Suprapubic skin (tissue), 4 donors: ENCODE measurements at regions not wholly inside any gene's neighbourhood (a gene's known extent, or its start where the extent isn't known, plus 50 kb on each side); places are given as distances from the start of the nearest gene placed in this dataset.
"Not testable (repeated sequence)": the region's sequence is repeated elsewhere in the genome, so short reads cannot be mapped to it uniquely, and the experiment has no call there.

Source experiments
- DNase-seq, 2 donors: peaks; one replicate each; pipeline ENCODE4 v3.0.0-alpha.2; 2019; ENCODE audit warnings: low spot score in 2 of 2
- H3K27ac ChIP-seq: fragments of 200-600 bp; sonication (generic); one replicate; pipeline ENCODE4 v1.5.1; 2019
- H3K27me3 ChIP-seq: fragments of 200-600 bp; sonication (generic); one replicate; pipeline ENCODE4 v1.5.1; 2019
- H3K36me3 ChIP-seq: fragments of 200-600 bp; sonication (generic); one replicate; pipeline ENCODE4 v1.5.1; 2019
- H3K4me1 ChIP-seq: fragments of 200-600 bp; sonication (generic); one replicate; pipeline ENCODE4 v1.5.1; 2019
- H3K4me3 ChIP-seq: fragments of 200-600 bp; sonication (generic); one replicate; pipeline ENCODE4 v1.5.1; 2019; ENCODE audit warnings: mild to moderate bottlenecking
- H3K9me3 ChIP-seq: fragments of 200-600 bp; sonication (generic); one replicate; pipeline ENCODE4 v1.5.1; 2019
- CTCF ChIP-seq, 2 donors: fragments of 200-600 bp in 1 of 2; fragments of 450-650 bp in 1 of 2; sonication (generic) in 1 of 2; IDR thresholded peaks; one replicate each; pipeline ENCODE4 v1.5.1; 2016 to 2019; ENCODE audit warnings: antibody characterized with exemption in 2 of 2, mild to moderate bottlenecking in 1 of 2, moderate library complexity in 1 of 2
- EP300 ChIP-seq: sonication (generic); formaldehyde crosslinking; IDR thresholded peaks from one replicate; pipeline ENCODE4 v1.6.1; 2017; ENCODE audit warnings: antibody characterized with exemption
- POLR2A ChIP-seq, 2 donors: fragments of 450-650 bp; IDR thresholded peaks; one replicate each; pipeline ENCODE4 v1.6.1; 2017; ENCODE audit warnings: antibody characterized with exemption in 2 of 2, mild to moderate bottlenecking in 2 of 2, moderate library complexity in 2 of 2
- POLR2AphosphoS5 ChIP-seq, 3 donors: sonication (generic); formaldehyde crosslinking; IDR thresholded peaks; one replicate each; pipeline ENCODE4 v1.6.1; 2017; ENCODE audit warnings: antibody characterized with exemption in 3 of 3
- WGBS: methylation state at CpG from one replicate; pipeline ENCODE4 v1.1.5; 2018; 5-methylcytosine and 5-hydroxymethylcytosine counted together

GRCh38 chr5:1655496-1656270 lies 131.9 kb upstream of the LPCAT1 start:
- peaks cover 66% of the 10 kb centered on the region for H3K27me3 ChIP-seq
- 90% methylated on average over 19 of the region's 27 CpGs for WGBS
- H3K27ac ChIP-seq = no peak overlapping the region

GRCh38 chr5:1654786-1655495 lies 131.2 kb upstream of the LPCAT1 start:
- Histone ChIP-seq H3K27ac (no peak overlapping the region), H3K27me3 (peaks cover 59% of the 10 kb centered on the region), H3K4me1 (peaks cover 13% of the 10 kb centered on the region), H3K36me3 (no peaks in the 10 kb centered on the region), H3K4me3 (no peak overlapping the region), H3K9me3 (no peaks in the 10 kb centered on the region)
- no peak for DNase-seq
- TF ChIP-seq POLR2AphosphoS5 (IDR thresholded peaks at IDR 0.05) = no peak
- no peak for TF ChIP-seq POLR2A (IDR thresholded peaks at IDR 0.05)
- TF ChIP-seq EP300 = no peak
- TF ChIP-seq CTCF (IDR thresholded peaks at IDR 0.05) = no peak
- WGBS = 87% methylated on average over 3 of the region's 13 CpGs

More at GRCh38 chr5:1655496-1656270, 131.9 kb upstream of the LPCAT1 start:
- TF ChIP-seq CTCF (IDR thresholded peaks at IDR 0.05) = no peak
- no peak for TF ChIP-seq POLR2AphosphoS5 (IDR thresholded peaks at IDR 0.05)
- TF ChIP-seq EP300 = no peak
- TF ChIP-seq POLR2A (IDR thresholded peaks at IDR 0.05) = no peak
- no peak overlapping the region for H3K4me3 ChIP-seq
- peaks cover 13% of the 10 kb centered on the region for H3K4me1 ChIP-seq
- H3K36me3 ChIP-seq = no peaks in the 10 kb centered on the region
- DNase-seq = no peak
- H3K9me3 ChIP-seq = no peaks in the 10 kb centered on the region

- Histone ChIP-seq H3K4me3 (peak overlapping the region; percentile 34), H3K27me3 (peaks cover 54% of the 10 kb centered on the region)
- TF ChIP-seq CTCF (IDR thresholded peaks at IDR 0.05) = peak; percentile 14 to 77
Observed at GRCh38 chr5:1653698-1654651, 130.2 kb upstream of the LPCAT1 start.

GRCh38 chr5:1652873-1653697 lies 129.3 kb upstream of the LPCAT1 start:
- Histone ChIP-seq H3K4me3 (peak overlapping the region; percentile 34), H3K4me1 (peaks cover 13% of the 10 kb centered on the region), H3K9me3 (no peaks in the 10 kb centered on the region), H3K27ac (no peak overlapping the region), H3K36me3 (no peaks in the 10 kb centered on the region), H3K27me3 (peaks cover 63% of the 10 kb centered on the region)
- no peak for DNase-seq
- WGBS = 24% methylated on average over 15 of the region's 35 CpGs
- TF ChIP-seq POLR2AphosphoS5 (IDR thresholded peaks at IDR 0.05) (no peak), EP300 (no peak), CTCF (IDR thresholded peaks at IDR 0.05) (no peak), POLR2A (IDR thresholded peaks at IDR 0.05) (no peak)

More at GRCh38 chr5:1653698-1654651, 130.2 kb upstream of the LPCAT1 start:
- not testable (repeated sequence) for H3K27ac ChIP-seq, H3K36me3 ChIP-seq, H3K9me3 ChIP-seq, DNase-seq
- WGBS = 6% methylated on average over 7 of the region's 60 CpGs
- peaks cover 13% of the 10 kb centered on the region for H3K4me1 ChIP-seq
